ENCODE measurements at regions not wholly inside any gene's neighbourhood (a gene's known extent, or its start where the extent isn't known, plus 50 kb on each side); places are given as distances from the start of the nearest gene placed in this dataset.

DNA sequence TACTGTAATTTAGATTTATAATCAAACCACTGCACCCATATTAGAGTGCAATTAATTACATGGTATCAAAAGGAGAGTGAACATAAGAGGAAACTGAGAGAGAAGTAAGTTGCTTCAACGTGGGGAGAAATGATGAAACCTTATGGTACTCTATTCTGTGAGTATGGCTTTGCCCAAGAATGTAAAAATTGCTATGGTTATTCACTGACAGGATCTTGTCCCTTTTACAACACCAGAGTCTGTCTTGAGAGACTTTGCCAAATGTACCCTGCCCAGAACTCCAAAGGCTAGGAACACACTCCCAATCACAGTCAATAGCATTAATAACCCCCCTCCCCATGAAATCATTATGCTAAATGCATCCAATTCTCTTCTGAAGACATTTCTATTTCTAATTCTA, 974.8 kb upstream of the POU3F3 start:
- TF ChIP-seq, protein P1, sequence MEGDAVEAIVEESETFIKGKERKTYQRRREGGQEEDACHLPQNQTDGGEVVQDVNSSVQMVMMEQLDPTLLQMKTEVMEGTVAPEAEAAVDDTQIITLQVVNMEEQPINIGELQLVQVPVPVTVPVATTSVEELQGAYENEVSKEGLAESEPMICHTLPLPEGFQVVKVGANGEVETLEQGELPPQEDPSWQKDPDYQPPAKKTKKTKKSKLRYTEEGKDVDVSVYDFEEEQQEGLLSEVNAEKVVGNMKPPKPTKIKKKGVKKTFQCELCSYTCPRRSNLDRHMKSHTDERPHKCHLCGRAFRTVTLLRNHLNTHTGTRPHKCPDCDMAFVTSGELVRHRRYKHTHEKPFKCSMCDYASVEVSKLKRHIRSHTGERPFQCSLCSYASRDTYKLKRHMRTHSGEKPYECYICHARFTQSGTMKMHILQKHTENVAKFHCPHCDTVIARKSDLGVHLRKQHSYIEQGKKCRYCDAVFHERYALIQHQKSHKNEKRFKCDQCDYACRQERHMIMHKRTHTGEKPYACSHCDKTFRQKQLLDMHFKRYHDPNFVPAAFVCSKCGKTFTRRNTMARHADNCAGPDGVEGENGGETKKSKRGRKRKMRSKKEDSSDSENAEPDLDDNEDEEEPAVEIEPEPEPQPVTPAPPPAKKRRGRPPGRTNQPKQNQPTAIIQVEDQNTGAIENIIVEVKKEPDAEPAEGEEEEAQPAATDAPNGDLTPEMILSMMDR (IDR thresholded peaks at IDR 0.05; ENCODE audit: extremely low read depth, insufficient read depth, missing control alignments): no peak
- in situ Hi-C loops (cut with MboI; ENCODE audit: low pct_unique_long_range_greater_than_20kb, low sequenced_read_pairs, unreplicated experiment): no loop called here
- DNase-seq (ENCODE audit: low spot score): no peak

DNA sequence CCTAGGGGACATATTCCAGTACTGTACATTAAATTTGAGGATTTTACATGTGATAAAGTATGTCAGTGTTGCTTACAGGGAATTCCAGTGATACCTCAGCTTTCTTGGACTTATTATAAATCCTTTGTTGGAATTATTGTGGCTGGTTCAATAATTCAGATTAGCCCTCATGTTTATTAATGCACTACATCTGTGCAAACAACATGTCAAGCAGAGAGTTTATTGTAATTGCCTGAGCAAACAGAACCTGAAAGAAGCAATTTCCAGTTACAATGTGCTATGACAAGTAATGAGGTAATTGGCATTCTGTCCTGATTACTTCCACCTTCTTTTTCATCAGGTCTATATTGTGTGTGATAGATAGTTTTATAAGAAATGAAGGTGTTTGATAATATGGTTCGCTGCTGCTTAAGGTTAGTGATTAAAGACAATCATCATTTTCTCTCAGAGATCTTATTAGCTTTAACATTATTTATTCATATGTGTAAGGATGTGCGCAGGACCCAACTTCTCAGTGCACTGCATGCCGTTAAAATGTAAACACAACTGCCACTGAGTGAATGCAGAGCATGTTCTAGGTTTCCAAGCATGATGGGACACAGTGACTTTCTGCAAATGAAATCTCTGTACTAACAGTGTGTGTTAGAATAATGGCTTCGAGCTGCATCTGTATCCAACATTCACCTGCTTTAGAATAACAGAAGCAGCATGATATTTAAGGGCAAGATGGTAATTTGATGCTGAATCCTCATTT, 973.7 kb upstream of the POU3F3 start:
- TF ChIP-seq, protein P1 (IDR thresholded peaks at IDR 0.05; ENCODE audit: extremely low read depth, insufficient read depth, missing control alignments): no peak
- in situ Hi-C loops (cut with MboI; ENCODE audit: low pct_unique_long_range_greater_than_20kb, low sequenced_read_pairs, unreplicated experiment): no loop called here
- DNase-seq (ENCODE audit: low spot score): no peak

DNA sequence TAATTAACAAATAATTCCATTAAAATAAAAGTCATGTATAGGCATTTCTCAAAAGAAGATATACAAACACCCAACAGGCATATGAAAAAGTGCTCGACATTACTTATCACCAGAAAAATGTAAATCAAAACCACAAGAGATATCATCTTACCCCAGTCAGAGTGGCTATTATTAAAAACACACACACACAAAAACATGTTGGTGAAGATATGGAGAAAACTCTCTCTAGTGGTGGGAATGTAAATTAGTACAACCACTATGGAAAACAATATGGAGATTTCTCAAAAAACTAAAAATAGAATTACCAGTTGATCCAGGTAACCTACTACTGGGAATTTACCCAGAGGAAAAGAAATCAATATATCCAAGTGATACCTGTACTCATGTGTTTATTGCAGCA, 966.3 kb upstream of the POU3F3 start:
- DNase-seq (ENCODE audit: low spot score): no peak
- in situ Hi-C loops (cut with MboI; ENCODE audit: low pct_unique_long_range_greater_than_20kb, low sequenced_read_pairs, unreplicated experiment): no loop called here
- TF ChIP-seq, protein P1 (IDR thresholded peaks at IDR 0.05; ENCODE audit: extremely low read depth, insufficient read depth, missing control alignments): no peak

DNA sequence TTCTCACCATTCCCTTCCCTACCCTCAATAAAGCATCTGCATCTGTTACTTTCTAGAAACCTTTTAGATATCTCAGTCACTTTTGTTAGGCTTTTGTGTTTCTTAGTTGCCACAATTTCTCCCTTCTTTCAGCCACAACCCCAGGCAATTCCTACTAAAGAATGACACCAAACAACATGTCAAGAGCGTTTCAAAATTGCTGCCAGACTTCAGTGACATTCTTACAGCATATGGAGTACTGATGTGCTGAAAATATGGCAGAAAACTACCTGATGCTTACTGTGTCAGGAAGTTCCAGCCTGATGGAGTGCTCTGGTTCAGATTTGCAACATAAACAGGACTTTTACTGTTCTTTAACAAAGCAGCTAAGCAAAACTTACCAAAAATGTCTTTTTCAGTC, 957.7 kb upstream of the POU3F3 start:
- in situ Hi-C loops (cut with MboI; ENCODE audit: low pct_unique_long_range_greater_than_20kb, low sequenced_read_pairs, unreplicated experiment): no loop called here
- TF ChIP-seq, protein P1 (IDR thresholded peaks at IDR 0.05; ENCODE audit: extremely low read depth, insufficient read depth, missing control alignments): no peak
- no peak for DNase-seq (ENCODE audit: low spot score)

DNA sequence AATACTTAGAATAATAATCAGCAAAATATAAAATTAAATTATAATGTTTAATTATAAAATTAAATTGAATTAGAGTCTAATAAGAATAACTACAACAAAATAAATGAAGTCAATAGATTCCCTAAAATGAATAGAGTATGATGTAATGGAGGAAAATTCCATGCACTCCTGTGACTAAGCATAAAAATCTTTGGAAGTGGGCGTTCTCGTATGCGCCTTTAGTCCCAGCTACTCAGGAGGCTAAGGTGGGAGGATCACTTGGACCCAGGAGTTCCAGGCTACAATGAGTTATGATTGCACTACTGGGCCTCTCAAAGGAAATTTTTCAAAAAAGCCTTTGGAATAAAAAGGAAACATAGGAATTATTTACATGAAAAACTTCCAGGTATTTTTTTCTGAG, 955.4 kb upstream of the POU3F3 start:
- TF ChIP-seq, protein P1 (IDR thresholded peaks at IDR 0.05; ENCODE audit: extremely low read depth, insufficient read depth, missing control alignments): no peak
- in situ Hi-C loops (cut with MboI; ENCODE audit: low pct_unique_long_range_greater_than_20kb, low sequenced_read_pairs, unreplicated experiment): no loop called here

DNA sequence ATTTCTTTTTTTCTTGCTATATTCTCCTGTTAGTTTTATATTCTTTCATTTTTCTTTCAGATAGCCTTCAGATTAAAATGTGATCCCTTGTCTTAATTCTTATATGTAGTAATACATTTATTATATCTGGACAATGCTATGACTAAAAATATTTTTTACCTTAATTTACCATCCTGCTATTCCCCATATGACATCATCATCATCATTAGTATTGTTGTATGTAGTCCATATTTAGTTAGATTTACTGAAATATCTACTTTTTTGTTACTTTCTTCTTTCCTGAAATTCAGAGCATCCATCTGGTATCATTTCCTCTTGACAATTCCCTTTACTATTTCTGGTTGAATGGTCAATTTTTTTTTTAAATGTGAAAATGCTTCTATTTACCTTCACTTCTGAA, 951.6 kb upstream of the POU3F3 start:
- TF ChIP-seq, protein P1 (IDR thresholded peaks at IDR 0.05; ENCODE audit: extremely low read depth, insufficient read depth, missing control alignments): no peak
- in situ Hi-C loops (cut with MboI; ENCODE audit: low pct_unique_long_range_greater_than_20kb, low sequenced_read_pairs, unreplicated experiment): no loop called here
- DNase-seq (ENCODE audit: low spot score): no peak

More for the DNA sequence above, 955.4 kb upstream of the POU3F3 start:
- DNase-seq (ENCODE audit: low spot score): no peak
